CD14-positive monocyte (primary cell): ENCODE measurements at regions not wholly inside any gene's neighbourhood (a gene's known extent, or its start where the extent isn't known, plus 50 kb on each side); places are given as distances from the start of the nearest gene placed in this dataset.
A peak's percentile ranks its signal among the peaks of the same experiment; 100 is the strongest.
"Not testable (repeated sequence)": the region's sequence is repeated elsewhere in the genome, so short reads cannot be mapped to it uniquely, and the experiment has no call there.

Source experiments
- DNase-seq, 3 donors: peaks; one replicate each; pipeline ENCODE4 v3.0.0-alpha.2; 2011 to 2022
- H2AFZ ChIP-seq: 2 replicates; pipeline ENCODE4 v1.6.0; 2012; ENCODE audit warnings: mild to moderate bottlenecking, low read depth, low read length, inconsistent platforms; ENCODE audit not compliant: insufficient read depth, poor library complexity, severe bottlenecking
- H3K27ac ChIP-seq, 2 donors: 1 replicate in 1 of 2; 2 replicates in 1 of 2; pipeline ENCODE4 v1.5.1; 2012 to 2013; ENCODE audit warnings: low read length in 2 of 2, control low read depth in 1 of 2, inconsistent platforms in 1 of 2, low read depth in 1 of 2, mild to moderate bottlenecking in 1 of 2
- H3K27me3 ChIP-seq, 2 donors: one replicate each; pipeline versions ENCODE4 v1.6.0 to v1.6.1; 2011 to 2013; ENCODE audit warnings: low read length in 2 of 2; ENCODE audit not compliant: control insufficient read depth in 2 of 2, insufficient read depth in 2 of 2
- H3K36me3 ChIP-seq, 2 donors: replicated peaks in 1 of 2; 1 replicate in 1 of 2; 2 replicates in 1 of 2; pipeline versions ENCODE4 v1.5.1 to v1.6.1; 2012 to 2013; ENCODE audit warnings: low read length in 2 of 2, control low read depth in 1 of 2, inconsistent platforms in 1 of 2, mild to moderate bottlenecking in 1 of 2; ENCODE audit not compliant: insufficient read depth in 2 of 2, control insufficient read depth in 1 of 2
- H3K4me1 ChIP-seq, 2 donors: 1 replicate in 1 of 2; 2 replicates in 1 of 2; pipeline versions ENCODE4 v1.5.1 to v1.6.1; 2012 to 2013; ENCODE audit warnings: low read length in 2 of 2, control low read depth in 1 of 2, inconsistent platforms in 1 of 2, mild to moderate bottlenecking in 1 of 2, moderate library complexity in 1 of 2; ENCODE audit not compliant: insufficient read depth in 2 of 2, control insufficient read depth in 1 of 2
- H3K4me2 ChIP-seq: replicated peaks from 2 replicates; pipeline ENCODE3; 2012; ENCODE audit warnings: low read length, moderate library complexity, mild to moderate bottlenecking; ENCODE audit not compliant: poor library complexity, severe bottlenecking; ENCODE audit errors: extremely low read depth
- H3K4me3 ChIP-seq, 3 experiments: fragments of 200-600 bp in 1 of 3; sonication (generic) in 1 of 3; replicated peaks in 1 of 3; 1 replicate in 2 of 3; 2 replicates in 1 of 3; pipeline ENCODE4 v1.5.1; 2011 to 2013; ENCODE audit warnings: low read length in 3 of 3, mild to moderate bottlenecking in 3 of 3, control low read depth in 2 of 3, low read depth in 2 of 3, inconsistent platforms in 1 of 3, moderate library complexity in 1 of 3
- H3K79me2 ChIP-seq: 2 replicates; pipeline ENCODE4 v1.6.0; 2012; ENCODE audit warnings: mild to moderate bottlenecking, control low read depth, inconsistent platforms, low read length, moderate library complexity; ENCODE audit not compliant: insufficient read depth
- H3K9ac ChIP-seq: 2 replicates; pipeline ENCODE4 v1.6.0; 2017; ENCODE audit warnings: low read length, mild to moderate bottlenecking; ENCODE audit not compliant: insufficient read depth, poor library complexity, severe bottlenecking
- H3K9me3 ChIP-seq, 2 donors: replicated peaks in 1 of 2; 1 replicate in 1 of 2; 2 replicates in 1 of 2; pipeline versions ENCODE4 v1.5.1 to v1.6.1; 2012 to 2013; ENCODE audit warnings: low read length in 2 of 2, control low read depth in 1 of 2; ENCODE audit not compliant: control insufficient read depth in 1 of 2, insufficient read depth in 1 of 2
- H4K20me1 ChIP-seq: 2 replicates; pipeline ENCODE4 v1.6.0; 2012; ENCODE audit warnings: mild to moderate bottlenecking, low read length, control low read depth, moderate library complexity; ENCODE audit not compliant: insufficient read depth
- H3K27ac Mint-ChIP-seq, 7 donors: one replicate each; pipeline ENCODE4 v1.8.0; 2020; ENCODE audit warnings: mild to moderate bottlenecking in 7 of 7, mixed read lengths in 7 of 7, moderate library complexity in 6 of 7, inconsistent platforms in 2 of 7
- H3K27me3 Mint-ChIP-seq, 3 donors: one replicate each; pipeline ENCODE4 v1.8.0; 2021 to 2022; ENCODE audit warnings: low read depth in 3 of 3, mild to moderate bottlenecking in 3 of 3, mixed read lengths in 3 of 3, moderate library complexity in 3 of 3, inconsistent platforms in 1 of 3
- H3K36me3 Mint-ChIP-seq, 2 donors: one replicate each; pipeline ENCODE4 v1.8.0; 2020; ENCODE audit warnings: mixed read lengths in 2 of 2, inconsistent platforms in 1 of 2, mild to moderate bottlenecking in 1 of 2
- H3K4me1 Mint-ChIP-seq: one replicate; pipeline ENCODE4 v1.8.0; 2020; ENCODE audit warnings: mild to moderate bottlenecking, mixed read lengths
- H3K4me3 Mint-ChIP-seq, 2 donors: one replicate each; pipeline ENCODE4 v1.8.0; 2020; ENCODE audit warnings: mild to moderate bottlenecking in 2 of 2, mixed read lengths in 2 of 2, moderate library complexity in 1 of 2
- H3K9me3 Mint-ChIP-seq, 7 donors: one replicate each; pipeline ENCODE4 v1.8.0; 2020 to 2022; ENCODE audit warnings: mixed read lengths in 7 of 7, mild to moderate bottlenecking in 6 of 7, moderate library complexity in 6 of 7, inconsistent platforms in 2 of 7
- CTCF ChIP-seq: fragments of 200-600 bp; IDR thresholded peaks from one replicate; pipeline ENCODE4 v1.8.0; 2022; ENCODE audit warnings: antibody characterized with exemption, mild to moderate bottlenecking
- WGBS: methylation state at CpG from one replicate; pipeline ENCODE4 v1.1.5; 2013; ENCODE audit warnings: missing lambda C conversion rate; ENCODE audit not compliant: insufficient coverage; 5-methylcytosine and 5-hydroxymethylcytosine counted together
- intact Hi-C, 2 donors: fragments of 100-400 bp; cut with micrococcal nuclease; formaldehyde crosslinking; loops; one replicate each; pipeline versions ENCODE4 v1.15.0 to v1.15.1; 2023

GRCh38 chr17:62219221-62219899 lies 154.3 kb upstream of the MED13 start:
- no peak for TF ChIP-seq CTCF
- DNase-seq: peak in 1 of 3 donors; percentile 14
- H3K36me3 ChIP-seq: no peaks in the 10 kb centered on the region
- Mint-ChIP-seq H3K4me3 (peak overlapping the region in 1 of 2 donors; percentile 55), H3K4me1 (peaks cover 14% of the 10 kb centered on the region), H3K27me3 (peaks cover 0 to 2% (median 0%) of the 10 kb centered on the region in 3 donors), H3K27ac (no peak overlapping the region), H3K9me3 (peaks cover 0 to 6% (median 0%) of the 10 kb centered on the region in 7 donors), H3K36me3 (no peaks in the 10 kb centered on the region)
- H2AFZ ChIP-seq: no peak overlapping the region
- no peaks in the 10 kb centered on the region for H4K20me1 ChIP-seq
- H3K4me3 ChIP-seq: no peak overlapping the region
- no peaks in the 10 kb centered on the region for H3K9me3 ChIP-seq
- 58% methylated on average over 5 of the region's 7 CpGs for WGBS
- H3K27me3 ChIP-seq: no peaks in the 10 kb centered on the region
- intact Hi-C loops: no loop called here
- H3K27ac ChIP-seq: no peak overlapping the region
- H3K9ac ChIP-seq: no peak overlapping the region
- H3K79me2 ChIP-seq: no peaks in the 10 kb centered on the region
- peaks cover 0 to 4% of the 10 kb centered on the region in 2 donors for H3K4me1 ChIP-seq
- no peak overlapping the region for H3K4me2 ChIP-seq

- H2AFZ ChIP-seq: no peak overlapping the region
- intact Hi-C loops: no loop called here
- no peak for TF ChIP-seq CTCF
- no peak for DNase-seq
- 98% methylated on average over 6 of the region's 8 CpGs for WGBS
- H3K36me3 ChIP-seq: no peaks in the 10 kb centered on the region
- H3K4me3 Mint-ChIP-seq: no peak overlapping the region
- H3K9me3 ChIP-seq: no peaks in the 10 kb centered on the region
- no peak overlapping the region for H3K27ac Mint-ChIP-seq
- peaks cover 0 to 4% (median 3%) of the 10 kb centered on the region in 3 donors for H3K27me3 Mint-ChIP-seq
- no peak overlapping the region for H3K27ac ChIP-seq
- H4K20me1 ChIP-seq: no peaks in the 10 kb centered on the region
- no peak overlapping the region for H3K4me2 ChIP-seq
- H3K36me3 Mint-ChIP-seq: no peaks in the 10 kb centered on the region
- peaks cover 0 to 10% (median 0%) of the 10 kb centered on the region in 7 donors for H3K9me3 Mint-ChIP-seq
- peaks cover 0 to 4% of the 10 kb centered on the region in 2 donors for H3K4me1 ChIP-seq
- no peak overlapping the region for H3K4me3 ChIP-seq
- no peaks in the 10 kb centered on the region for H3K27me3 ChIP-seq
- no peaks in the 10 kb centered on the region for H3K79me2 ChIP-seq
- H3K4me1 Mint-ChIP-seq: peaks cover 14% of the 10 kb centered on the region
- no peak overlapping the region for H3K9ac ChIP-seq
Observed at GRCh38 chr17:62216847-62217246, 151.8 kb upstream of the MED13 start.

DNA sequence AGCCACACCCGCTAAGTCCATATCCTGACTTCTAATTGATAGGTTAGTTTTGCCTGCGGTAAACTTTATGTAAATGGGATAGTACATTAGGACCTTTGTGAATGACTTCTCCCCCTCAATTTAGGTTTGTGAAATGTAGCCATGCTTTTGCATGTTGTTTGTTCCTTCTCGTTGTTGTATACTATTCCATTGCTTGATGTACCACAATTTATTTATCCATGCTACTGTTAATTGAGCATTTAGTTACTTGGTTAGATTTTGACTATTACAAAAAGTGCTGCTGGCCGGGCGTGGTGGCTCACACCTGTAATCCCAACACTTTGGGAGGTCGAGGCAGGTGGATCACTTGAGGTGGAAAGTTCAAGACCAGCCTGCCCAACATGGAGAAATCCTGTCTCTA lies 150.8 kb upstream of the MED13 start:
- H3K4me3 ChIP-seq, H3K9ac ChIP-seq, intact Hi-C loops, H3K9me3 ChIP-seq, H3K79me2 ChIP-seq, H3K36me3 ChIP-seq, H3K27me3 ChIP-seq, H3K4me1 ChIP-seq, H3K4me3 Mint-ChIP-seq, DNase-seq, H3K4me2 ChIP-seq, H3K27me3 Mint-ChIP-seq, H2AFZ ChIP-seq, H3K36me3 Mint-ChIP-seq, H4K20me1 ChIP-seq, H3K9me3 Mint-ChIP-seq, H3K27ac ChIP-seq: not testable (repeated sequence)
- Mint-ChIP-seq H3K27ac (peak overlapping the region in 1 of 7 donors; percentile 35), H3K4me1 (peaks cover 12% of the 10 kb centered on the region)
- no CpG with 5 or more reads among the region's 6 CpGs for WGBS
